Suprapubic skin (tissue), 4 donors: ENCODE measurements at regions not wholly inside any gene's neighbourhood (a gene's known extent, or its start where the extent isn't known, plus 50 kb on each side); places are given as distances from the start of the nearest gene placed in this dataset.

Experiments
- DNase-seq, 2 donors: peaks; one replicate each; pipeline ENCODE4 v3.0.0-alpha.2; 2019; ENCODE audit warnings: low spot score in 2 of 2
- H3K27ac ChIP-seq: fragments of 200-600 bp; sonication (generic); one replicate; pipeline ENCODE4 v1.5.1; 2019
- H3K27me3 ChIP-seq: fragments of 200-600 bp; sonication (generic); one replicate; pipeline ENCODE4 v1.5.1; 2019
- H3K36me3 ChIP-seq: fragments of 200-600 bp; sonication (generic); one replicate; pipeline ENCODE4 v1.5.1; 2019
- H3K4me1 ChIP-seq: fragments of 200-600 bp; sonication (generic); one replicate; pipeline ENCODE4 v1.5.1; 2019
- H3K4me3 ChIP-seq: fragments of 200-600 bp; sonication (generic); one replicate; pipeline ENCODE4 v1.5.1; 2019; ENCODE audit warnings: mild to moderate bottlenecking
- H3K9me3 ChIP-seq: fragments of 200-600 bp; sonication (generic); one replicate; pipeline ENCODE4 v1.5.1; 2019
- CTCF ChIP-seq, 2 donors: fragments of 200-600 bp in 1 of 2; fragments of 450-650 bp in 1 of 2; sonication (generic) in 1 of 2; IDR thresholded peaks; one replicate each; pipeline ENCODE4 v1.5.1; 2016 to 2019; ENCODE audit warnings: antibody characterized with exemption in 2 of 2, mild to moderate bottlenecking in 1 of 2, moderate library complexity in 1 of 2
- EP300 ChIP-seq: sonication (generic); formaldehyde crosslinking; IDR thresholded peaks from one replicate; pipeline ENCODE4 v1.6.1; 2017; ENCODE audit warnings: antibody characterized with exemption
- POLR2A ChIP-seq, 2 donors: fragments of 450-650 bp; IDR thresholded peaks; one replicate each; pipeline ENCODE4 v1.6.1; 2017; ENCODE audit warnings: antibody characterized with exemption in 2 of 2, mild to moderate bottlenecking in 2 of 2, moderate library complexity in 2 of 2
- POLR2AphosphoS5 ChIP-seq, 3 donors: sonication (generic); formaldehyde crosslinking; IDR thresholded peaks; one replicate each; pipeline ENCODE4 v1.6.1; 2017; ENCODE audit warnings: antibody characterized with exemption in 3 of 3
- WGBS: methylation state at CpG from one replicate; pipeline ENCODE4 v1.1.5; 2018; 5-methylcytosine and 5-hydroxymethylcytosine counted together

GRCh38 chr7:136412952-136413351 lies 435.8 kb upstream of the MTPN start:
- H3K27me3 ChIP-seq = no peaks in the 10 kb centered on the region
- no peaks in the 10 kb centered on the region for H3K9me3 ChIP-seq
- H3K4me1 ChIP-seq = no peaks in the 10 kb centered on the region
- no peak for DNase-seq
- no peak overlapping the region for H3K4me3 ChIP-seq
- H3K27ac ChIP-seq = no peak overlapping the region
- WGBS = 86% methylated on average over 3 of the region's 3 CpGs
- H3K36me3 ChIP-seq = no peaks in the 10 kb centered on the region
- TF ChIP-seq EP300 (no peak), POLR2A (IDR thresholded peaks at IDR 0.05) (no peak), CTCF (IDR thresholded peaks at IDR 0.05) (no peak), POLR2AphosphoS5 (IDR thresholded peaks at IDR 0.05) (no peak)

- Histone ChIP-seq H3K4me1 (no peaks in the 10 kb centered on the region), H3K4me3 (no peak overlapping the region), H3K27me3 (no peaks in the 10 kb centered on the region), H3K27ac (no peak overlapping the region), H3K36me3 (no peaks in the 10 kb centered on the region), H3K9me3 (no peaks in the 10 kb centered on the region)
- DNase-seq = no peak
- TF ChIP-seq POLR2A (IDR thresholded peaks at IDR 0.05) (no peak), CTCF (IDR thresholded peaks at IDR 0.05) (peak in 1 of 2 donors; percentile 59), POLR2AphosphoS5 (IDR thresholded peaks at IDR 0.05) (peak in 1 of 3 donors; percentile 15)
- WGBS = 32% methylated on average over 17 of the region's 17 CpGs
Measured at GRCh38 chr7:136405931-136406777, 429.0 kb upstream of the MTPN start.

- no peaks in the 10 kb centered on the region for H3K36me3 ChIP-seq
- WGBS = 86% methylated on average over 4 of the region's 4 CpGs
- no peak overlapping the region for H3K4me3 ChIP-seq
- DNase-seq = no peak
- TF ChIP-seq CTCF (IDR thresholded peaks at IDR 0.05) = no peak
- no peak for TF ChIP-seq POLR2AphosphoS5 (IDR thresholded peaks at IDR 0.05)
- TF ChIP-seq EP300 = no peak
- no peak for TF ChIP-seq POLR2A (IDR thresholded peaks at IDR 0.05)
- no peaks in the 10 kb centered on the region for H3K27me3 ChIP-seq
- H3K27ac ChIP-seq = no peak overlapping the region
- no peaks in the 10 kb centered on the region for H3K9me3 ChIP-seq
- no peaks in the 10 kb centered on the region for H3K4me1 ChIP-seq
Measured at GRCh38 chr7:136403591-136403990, 426.4 kb upstream of the MTPN start.

GRCh38 chr7:136400877-136401276 lies 423.7 kb upstream of the MTPN start:
- H3K27me3 ChIP-seq = no peaks in the 10 kb centered on the region
- DNase-seq = no peak
- WGBS = 74% methylated on average over 5 of the region's 5 CpGs
- no peak overlapping the region for H3K27ac ChIP-seq
- TF ChIP-seq EP300 (no peak), POLR2AphosphoS5 (IDR thresholded peaks at IDR 0.05) (no peak), CTCF (IDR thresholded peaks at IDR 0.05) (no peak), POLR2A (IDR thresholded peaks at IDR 0.05) (no peak)
- H3K4me3 ChIP-seq = no peak overlapping the region
- H3K36me3 ChIP-seq = no peaks in the 10 kb centered on the region
- H3K4me1 ChIP-seq = no peaks in the 10 kb centered on the region
- H3K9me3 ChIP-seq = no peaks in the 10 kb centered on the region

- no peak for DNase-seq
- H3K27ac ChIP-seq = no peak overlapping the region
- no peaks in the 10 kb centered on the region for H3K4me1 ChIP-seq
- WGBS = 35% methylated on average over 2 of the region's 2 CpGs
- H3K27me3 ChIP-seq = no peaks in the 10 kb centered on the region
- no peak overlapping the region for H3K4me3 ChIP-seq
- no peaks in the 10 kb centered on the region for H3K9me3 ChIP-seq
- no peak for TF ChIP-seq POLR2AphosphoS5 (IDR thresholded peaks at IDR 0.05)
- no peak for TF ChIP-seq EP300
- no peak for TF ChIP-seq CTCF (IDR thresholded peaks at IDR 0.05)
- no peak for TF ChIP-seq POLR2A (IDR thresholded peaks at IDR 0.05)
- no peaks in the 10 kb centered on the region for H3K36me3 ChIP-seq
Measured at GRCh38 chr7:136399385-136399784, 422.2 kb upstream of the MTPN start.
